ENCODE measurements at regions not wholly inside any gene's neighbourhood (a gene's known extent, or its start where the extent isn't known, plus 50 kb on each side); places are given as distances from the start of the nearest gene placed in this dataset.
"Not testable (repeated sequence)": the region's sequence is repeated elsewhere in the genome, so short reads cannot be mapped to it uniquely, and the experiment has no call there.

DNA sequence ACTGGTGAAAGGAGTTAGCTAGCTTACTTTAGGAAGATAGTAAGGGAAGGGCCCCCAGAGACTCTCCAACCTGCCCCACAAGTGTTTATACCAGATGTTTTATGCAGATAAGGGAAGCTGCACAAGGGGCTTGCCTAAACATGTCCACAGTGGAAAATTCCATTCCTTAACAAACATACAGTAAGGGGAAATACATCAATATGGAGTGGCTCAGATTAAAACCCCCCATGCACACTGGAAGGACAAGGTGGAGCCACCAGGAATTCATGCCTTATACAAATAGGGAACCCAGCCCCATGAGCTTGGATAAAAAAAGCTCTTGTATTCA lies 106.3 kb upstream of the GPBP1 start:
- no peak for DNase-seq (ENCODE audit: low read depth in 4 of 4, low spot score in 3 of 4)

- no peak for DNase-seq (ENCODE audit: low read depth in 4 of 4, low spot score in 3 of 4)
Observed at GRCh38 chr5:57069115-57069835, 104.6 kb upstream of the GPBP1 start.

GRCh38 chr5:57072218-57072892 lies 101.5 kb upstream of the GPBP1 start:
- DNase-seq (ENCODE audit: low read depth in 4 of 4, low spot score in 3 of 4) = no peak

DNA sequence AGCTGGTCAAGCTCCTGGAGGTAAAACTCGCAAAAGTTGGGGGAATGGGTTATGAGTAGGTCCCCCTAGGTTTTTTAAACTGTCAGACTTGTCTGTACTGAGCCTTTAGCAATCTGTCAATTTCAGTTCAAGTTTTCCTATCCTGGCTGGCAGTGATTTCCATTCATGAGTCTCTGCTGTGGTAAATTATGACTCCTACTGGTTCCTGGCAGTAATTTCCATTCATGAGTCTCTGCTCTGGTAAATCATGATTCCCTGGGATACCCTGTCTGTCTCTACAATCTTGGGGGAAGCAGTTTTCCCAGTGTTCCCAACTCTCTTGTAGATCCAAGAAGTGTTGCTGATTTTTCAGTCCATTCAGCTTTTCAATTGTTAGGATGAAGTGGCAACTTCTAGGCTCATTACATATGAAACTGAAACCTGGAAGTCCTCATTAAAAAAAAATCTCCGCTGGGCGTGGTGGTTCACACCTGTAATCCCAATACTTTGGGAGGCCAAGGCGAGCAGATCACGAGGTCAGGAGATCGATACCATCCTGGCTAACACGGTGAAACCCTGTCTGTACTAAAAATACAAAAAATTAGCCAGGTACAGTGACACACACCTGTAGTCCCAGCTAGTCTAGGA lies 91.3 kb upstream of the GPBP1 start:
- no peak for DNase-seq (ENCODE audit: low read depth in 4 of 4, low spot score in 3 of 4)

DNA sequence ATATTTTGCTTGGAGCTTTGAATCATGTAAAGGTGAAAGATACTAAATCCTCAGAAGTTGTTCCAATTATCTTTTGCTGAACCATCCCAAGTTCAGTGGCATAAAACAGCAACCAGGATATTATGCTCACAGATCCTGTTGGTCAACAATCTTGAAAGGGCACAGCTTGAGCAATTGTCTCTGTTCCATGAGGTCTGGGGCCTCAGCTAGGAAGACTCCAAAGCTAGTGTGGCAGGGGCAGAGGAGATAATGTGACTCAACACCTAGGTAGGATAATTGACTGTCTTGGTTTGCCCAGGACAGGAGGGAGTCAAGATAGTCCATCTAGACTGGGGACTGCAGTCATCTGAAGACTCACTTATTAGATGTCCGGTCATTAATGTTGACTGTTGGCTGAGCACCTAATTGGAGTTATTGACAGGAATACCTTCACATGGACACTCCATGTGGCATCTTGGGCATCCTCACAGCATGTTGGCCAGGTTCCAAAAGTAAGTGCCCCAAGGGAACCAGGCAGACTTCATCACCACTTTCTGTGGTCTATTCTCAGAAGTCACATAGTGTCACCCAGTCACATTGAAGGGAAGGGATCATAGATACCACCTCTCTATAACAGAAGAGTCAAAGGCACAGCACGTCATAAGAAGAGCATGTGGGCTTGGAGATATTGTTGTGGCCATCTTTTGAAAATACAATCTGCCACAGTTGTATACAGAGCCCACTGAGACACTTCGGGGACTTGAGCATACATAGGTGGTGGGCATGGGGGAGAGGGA lies 88.4 kb upstream of the GPBP1 start:
- no peak for DNase-seq (ENCODE audit: low read depth in 4 of 4, low spot score in 3 of 4)

GRCh38 chr5:57087947-57088346 lies 85.9 kb upstream of the GPBP1 start:
- DNase-seq (ENCODE audit: low read depth in 4 of 4, low spot score in 3 of 4) = not testable (repeated sequence)

DNA sequence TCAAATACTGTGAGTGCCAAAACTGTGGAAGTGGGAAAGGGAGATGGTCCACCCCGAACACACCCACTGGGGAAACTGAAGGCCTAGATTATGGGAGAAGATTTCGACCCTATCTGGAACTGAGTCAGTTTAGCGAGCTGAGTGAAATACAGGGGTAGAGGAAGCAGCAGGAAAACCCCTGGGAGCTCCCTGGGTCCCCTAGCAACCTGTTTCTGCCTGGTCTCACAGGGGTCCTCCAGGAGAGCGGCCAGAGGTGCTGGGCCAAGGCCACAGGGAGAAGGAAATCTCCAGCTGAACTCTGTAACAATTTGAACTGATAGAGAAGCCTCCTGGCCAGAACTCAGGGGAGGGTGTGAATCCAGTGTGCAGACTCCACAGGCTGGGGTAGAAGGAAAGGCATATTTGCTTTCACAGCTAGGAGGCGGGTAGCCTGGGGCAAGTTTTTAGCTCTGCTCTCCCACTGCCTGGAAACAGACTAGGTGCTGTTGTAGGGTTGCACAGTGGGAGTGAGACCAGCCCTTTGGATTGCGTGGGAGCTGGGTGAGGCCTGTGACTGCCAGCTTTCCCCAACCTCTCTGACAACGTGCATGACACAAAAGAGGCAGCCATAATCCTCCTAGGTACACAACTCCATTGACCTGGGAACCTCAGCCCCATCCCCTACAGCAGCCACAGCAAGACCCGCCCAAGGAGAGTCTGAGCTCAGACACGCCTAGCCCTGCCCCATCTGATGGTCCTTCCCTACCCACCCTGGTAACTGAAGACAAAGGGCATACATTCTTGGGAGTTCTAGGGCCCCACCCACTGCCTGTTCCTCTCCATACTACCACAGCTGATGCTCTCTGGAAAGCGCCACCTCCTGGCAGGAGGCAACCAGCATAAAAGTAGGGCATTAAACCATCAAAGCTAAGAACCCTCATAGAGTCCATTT lies 78.8 kb upstream of the GPBP1 start:
- no peak for DNase-seq (ENCODE audit: low read depth in 4 of 4, low spot score in 3 of 4)

DNA sequence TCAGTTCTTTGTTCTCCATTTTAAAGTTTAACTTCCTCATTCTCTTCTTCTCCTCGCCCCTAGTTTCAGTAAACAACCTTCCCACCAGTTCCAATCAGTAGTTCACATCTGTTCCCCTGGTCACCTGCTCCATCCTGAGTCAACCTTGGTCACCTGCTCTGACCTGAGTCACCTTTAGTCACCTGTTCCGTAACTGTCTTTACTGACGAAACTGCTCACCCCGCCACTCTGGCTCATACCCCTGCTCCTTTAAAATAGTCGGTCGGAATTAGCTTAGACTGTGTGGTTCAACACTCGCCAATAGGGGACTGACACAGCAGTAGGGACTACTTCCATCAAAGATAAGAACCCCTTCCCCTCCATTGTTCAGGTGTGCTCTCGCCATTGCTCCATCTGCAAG lies 76.3 kb upstream of the GPBP1 start:
- DNase-seq (ENCODE audit: low read depth in 4 of 4, low spot score in 3 of 4) = no peak

DNA sequence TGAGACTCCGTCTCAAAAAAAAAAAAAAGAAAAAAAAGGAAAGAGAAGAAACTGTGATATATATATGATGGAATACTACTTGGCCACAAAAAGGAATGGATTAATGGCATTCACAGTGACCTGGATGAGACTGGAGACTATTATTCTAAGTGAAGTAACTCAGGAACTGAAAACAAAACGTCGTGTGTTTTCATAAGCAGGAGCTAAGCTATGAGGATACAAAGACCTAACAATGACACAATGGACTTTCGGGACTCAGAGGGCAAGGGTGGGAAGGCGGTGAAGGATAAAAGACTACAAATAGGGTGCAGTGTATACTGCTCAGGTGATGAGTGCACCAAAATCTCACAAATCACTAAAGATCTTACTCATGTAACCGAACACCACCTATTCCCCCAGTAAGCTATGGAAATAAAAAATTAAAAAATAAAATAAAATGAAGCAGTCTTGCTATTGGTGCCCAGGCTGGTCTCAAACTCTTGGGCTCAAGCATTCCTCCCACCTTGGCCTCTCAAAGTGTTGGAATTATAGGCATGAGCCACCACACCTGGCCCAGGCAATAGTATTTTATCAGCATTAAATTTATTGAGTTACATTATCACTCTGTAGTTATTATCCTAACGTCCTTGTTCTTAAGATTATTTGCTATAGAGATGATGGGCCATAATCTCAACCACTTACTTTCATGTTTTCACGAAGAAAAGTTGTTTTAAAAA lies 71.5 kb upstream of the GPBP1 start:
- DNase-seq (ENCODE audit: low read depth in 4 of 4, low spot score in 3 of 4) = no peak

GRCh38 chr5:57102905-57103255 lies 71.0 kb upstream of the GPBP1 start:
- DNase-seq (ENCODE audit: low read depth in 4 of 4, low spot score in 3 of 4) = no peak

GRCh38 chr5:57103317-57103907 lies 70.4 kb upstream of the GPBP1 start:
- no peak for DNase-seq (ENCODE audit: low read depth in 4 of 4, low spot score in 3 of 4)

DNA sequence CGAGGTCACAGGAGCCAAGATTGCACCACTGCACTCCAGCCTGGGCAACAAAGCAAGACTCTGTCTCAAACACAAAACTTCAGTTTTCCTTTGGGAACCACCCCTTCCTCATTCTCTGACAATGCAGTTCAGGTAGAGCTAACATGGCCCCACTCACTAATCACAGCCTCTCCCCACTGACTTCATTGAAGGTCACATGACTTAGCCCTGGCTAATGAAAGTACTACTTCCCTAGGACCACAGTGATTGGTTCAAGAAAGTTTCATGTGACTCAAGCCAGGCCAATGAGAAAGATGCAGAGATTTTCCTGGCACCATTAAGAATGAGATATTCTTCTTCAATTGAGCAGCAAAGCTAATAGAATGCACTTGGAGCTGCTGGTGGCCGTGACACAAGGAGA lies 67.2 kb upstream of the GPBP1 start:
- DNase-seq (ENCODE audit: low read depth in 4 of 4, low spot score in 3 of 4) = no peak

- DNase-seq (ENCODE audit: low read depth in 4 of 4, low spot score in 3 of 4) = no peak
Observed at GRCh38 chr5:57111993-57112392, 61.9 kb upstream of the GPBP1 start.

DNA sequence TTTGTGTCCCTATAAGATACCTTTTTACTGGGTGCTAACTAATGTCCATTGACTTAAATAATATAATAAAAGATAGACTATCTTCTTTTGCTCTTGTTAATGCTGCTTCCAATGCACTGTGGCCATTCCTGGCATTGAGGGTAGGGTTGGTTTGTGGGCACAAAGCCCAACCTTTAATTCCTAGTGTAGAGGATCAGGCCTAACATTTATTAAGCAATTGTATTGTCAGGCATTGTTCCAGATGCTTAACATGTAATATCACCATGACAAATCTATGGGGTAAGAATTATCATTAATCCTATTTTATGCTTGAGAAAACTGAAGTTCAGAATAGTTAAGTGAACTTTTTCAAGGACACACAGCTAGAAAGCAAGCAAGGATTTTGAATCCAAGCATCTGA lies 60.4 kb upstream of the GPBP1 start:
- no peak for DNase-seq (ENCODE audit: low read depth in 4 of 4, low spot score in 3 of 4)

DNA sequence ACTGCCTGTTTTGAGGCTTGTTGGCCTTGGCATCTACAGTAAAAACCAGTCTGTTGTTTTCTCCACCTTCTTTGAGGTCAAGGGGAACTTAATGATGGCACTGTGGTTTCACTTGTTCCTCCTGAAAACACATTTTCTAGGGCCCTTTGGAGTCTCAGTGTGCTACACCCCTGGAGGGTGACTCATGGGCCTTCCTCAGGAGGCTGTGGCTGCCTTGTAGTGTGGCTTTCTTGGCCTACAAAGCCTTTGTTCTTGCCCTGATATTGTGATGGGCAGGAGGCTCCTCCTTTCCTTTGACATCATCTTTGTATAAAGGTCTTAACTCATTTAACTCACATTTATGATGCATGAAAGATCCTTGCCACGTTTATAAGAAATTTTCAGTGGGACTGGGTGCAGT lies 56.3 kb upstream of the GPBP1 start:
- DNase-seq (ENCODE audit: low read depth in 4 of 4, low spot score in 3 of 4) = no peak

- no peak for DNase-seq (ENCODE audit: low read depth in 4 of 4, low spot score in 3 of 4)
Observed at GRCh38 chr5:57119031-57119430, 54.8 kb upstream of the GPBP1 start.

- DNase-seq (ENCODE audit: low read depth in 4 of 4, low spot score in 3 of 4) = no peak
Observed at GRCh38 chr5:57124014-57124413, 49.8 kb upstream of the GPBP1 start.

All from left renal pelvis (tissue), 4 donors.